Caco-2 (cell line): ENCODE measurements at regions not wholly inside any gene's neighbourhood (a gene's known extent, or its start where the extent isn't known, plus 50 kb on each side); places are given as distances from the start of the nearest gene placed in this dataset.

Experiments
- BruUV-seq: library from RNA; stranded (reverse); fragments of 400-500 nt; replicated peaks from 2 replicates; lab custom pipeline; 2021; lab: Mats Ljungman, UMichigan
- CTCF ChIA-PET: fragments of 300-600 bp; sonication (Branson Sonifier 250); formaldehyde crosslinking; loops from one replicate; lab custom pipeline; 2022; ENCODE audit warnings: antibody characterized with exemption; lab: Charles Lee
- POLR2A ChIA-PET: fragments of 300-600 bp; sonication (Branson Sonifier 250); formaldehyde crosslinking; loops from one replicate; lab custom pipeline; 2022; ENCODE audit warnings: antibody characterized with exemption; lab: Charles Lee
- DNase-seq, 2 experiments: peaks; one replicate each; pipeline versions ENCODE4 v3.0.0 to v3.0.0-alpha.2; 2020 to 2022
- H3K27me3 ChIP-seq: replicated peaks from 2 replicates; pipeline ENCODE4 v1.6.0; 2011; ENCODE audit warnings: low read length; ENCODE audit not compliant: control insufficient read depth, insufficient read depth
- H3K36me3 ChIP-seq: 2 replicates; pipeline ENCODE4 v1.5.1; 2011; ENCODE audit warnings: low read length; ENCODE audit not compliant: control insufficient read depth, insufficient read depth
- H3K4me1 ChIP-seq: fragments of 250-450 bp; sonication (Bioruptor Pico); 2 replicates; pipeline ENCODE4 v1.5.1; 2020; ENCODE audit warnings: mild to moderate bottlenecking
- H3K4me3 ChIP-seq: 2 replicates; pipeline ENCODE4 v1.5.1; 2011; ENCODE audit warnings: low read depth, mild to moderate bottlenecking, control low read depth, low read length
- H3K9me3 ChIP-seq: fragments of 250-450 bp; sonication (Bioruptor Pico); 2 replicates; pipeline ENCODE4 v1.5.1; 2020; ENCODE audit warnings: mild to moderate bottlenecking, moderate library complexity
- H3K27ac Mint-ChIP-seq: one replicate; pipeline ENCODE4 v1.8.0; 2022; ENCODE audit warnings: mixed read lengths; ENCODE audit not compliant: unreplicated experiment
- H3K27me3 Mint-ChIP-seq: one replicate; pipeline ENCODE4 v1.8.0; 2022; ENCODE audit warnings: mixed read lengths; ENCODE audit not compliant: insufficient read depth, unreplicated experiment
- H3K36me3 Mint-ChIP-seq: one replicate; pipeline ENCODE4 v1.8.0; 2022; ENCODE audit warnings: mild to moderate bottlenecking, mixed read lengths; ENCODE audit not compliant: insufficient read depth, unreplicated experiment
- H3K4me1 Mint-ChIP-seq: one replicate; pipeline ENCODE4 v1.8.0; 2022; ENCODE audit warnings: low read depth, mixed read lengths; ENCODE audit not compliant: unreplicated experiment
- H3K4me3 Mint-ChIP-seq: one replicate; pipeline ENCODE4 v1.8.0; 2022; ENCODE audit warnings: mild to moderate bottlenecking, moderate library complexity, mixed read lengths; ENCODE audit not compliant: unreplicated experiment
- H3K9me3 Mint-ChIP-seq: one replicate; pipeline ENCODE4 v1.8.0; 2022; ENCODE audit warnings: mixed read lengths; ENCODE audit not compliant: unreplicated experiment
- CTCF ChIP-seq, 2 experiments: fragments of 200-600 bp in 1 of 2; IDR thresholded peaks; 1 replicate in 1 of 2; 2 replicates in 1 of 2; pipeline versions ENCODE4 v1.5.1 to v1.8.0; 2011 to 2022; ENCODE audit warnings: antibody characterized with exemption in 1 of 2, control low read depth in 1 of 2, inconsistent platforms in 1 of 2, low read depth in 1 of 2, low read length in 1 of 2, mild to moderate bottlenecking in 1 of 2, moderate library complexity in 1 of 2; ENCODE audit not compliant: insufficient read depth in 1 of 2, severe bottlenecking in 1 of 2, unreplicated experiment in 1 of 2
- intact Hi-C: fragments of 100-400 bp; cut with micrococcal nuclease; formaldehyde crosslinking; loops from one replicate; pipeline ENCODE4 v1.10.0; 2022; ENCODE audit not compliant: unreplicated experiment

- Histone ChIP-seq H3K27me3 (no peaks in the 10 kb centered on the region), H3K4me1 (no peaks in the 10 kb centered on the region), H3K4me3 (no peak overlapping the region), H3K9me3 (no peaks in the 10 kb centered on the region), H3K36me3 (no peaks in the 10 kb centered on the region)
- Mint-ChIP-seq H3K27ac (no peak overlapping the region), H3K4me1 (no peaks in the 10 kb centered on the region), H3K27me3 (peaks cover 8% of the 10 kb centered on the region), H3K36me3 (no peaks in the 10 kb centered on the region), H3K4me3 (no peak overlapping the region), H3K9me3 (no peaks in the 10 kb centered on the region)
- TF ChIP-seq CTCF (IDR thresholded peaks at IDR 0.05; ENCODE audit: insufficient read depth in 1 of 2, low read depth in 1 of 2, low read length in 1 of 2, severe bottlenecking in 1 of 2, unreplicated experiment in 1 of 2), result no peak
- ChIA-PET CTCF (no interaction called here), POLR2A (no interaction called here)
- no TSS peak for BruUV-seq
- intact Hi-C loops, result no loop called here
- no peak for DNase-seq
These were observed 129.6 kb upstream of the PRPS1L1 start for GRCh38 chr7:18157233-18157632.

- DNase-seq, result no peak
- no TSS peak for BruUV-seq
- Histone ChIP-seq H3K4me1 (no peaks in the 10 kb centered on the region), H3K36me3 (no peaks in the 10 kb centered on the region), H3K4me3 (no peak overlapping the region), H3K27me3 (no peaks in the 10 kb centered on the region), H3K9me3 (no peaks in the 10 kb centered on the region)
- Mint-ChIP-seq H3K9me3 (no peaks in the 10 kb centered on the region), H3K27ac (no peak overlapping the region), H3K27me3 (peaks cover 7% of the 10 kb centered on the region), H3K4me1 (no peaks in the 10 kb centered on the region), H3K36me3 (no peaks in the 10 kb centered on the region), H3K4me3 (no peak overlapping the region)
- intact Hi-C loops, result no loop called here
- POLR2A ChIA-PET, result no interaction called here
- TF ChIP-seq CTCF (IDR thresholded peaks at IDR 0.05; ENCODE audit: insufficient read depth in 1 of 2, low read depth in 1 of 2, low read length in 1 of 2, severe bottlenecking in 1 of 2, unreplicated experiment in 1 of 2), result no peak
- CTCF ChIA-PET, result interaction anchor here (1.0 kb wide), 1 partner anchor 393 kb away, joined by 5 read pairs; no protein-coding TSS in a partner anchor
These were observed 135.0 kb upstream of the PRPS1L1 start for GRCh38 chr7:18162657-18163056.

GRCh38 chr7:18163091-18163490, 135.4 kb upstream of the PRPS1L1 start:
- H3K9me3 ChIP-seq, result no peaks in the 10 kb centered on the region
- Mint-ChIP-seq H3K4me3 (no peak overlapping the region), H3K27me3 (peaks cover 6% of the 10 kb centered on the region), H3K36me3 (no peaks in the 10 kb centered on the region), H3K27ac (no peak overlapping the region), H3K9me3 (no peaks in the 10 kb centered on the region), H3K4me1 (no peaks in the 10 kb centered on the region)
- DNase-seq, result no peak
- intact Hi-C loops, result no loop called here
- ChIA-PET POLR2A (no interaction called here), CTCF (no interaction called here)
- H3K36me3 ChIP-seq, result no peaks in the 10 kb centered on the region
- no peak for TF ChIP-seq CTCF (IDR thresholded peaks at IDR 0.05; ENCODE audit: insufficient read depth in 1 of 2, low read depth in 1 of 2, low read length in 1 of 2, severe bottlenecking in 1 of 2, unreplicated experiment in 1 of 2)
- no TSS peak for BruUV-seq
- H3K4me1 ChIP-seq, result no peaks in the 10 kb centered on the region
- no peaks in the 10 kb centered on the region for H3K27me3 ChIP-seq
- no peak overlapping the region for H3K4me3 ChIP-seq
